Liver (tissue), 3 donors: ENCODE measurements at regions not wholly inside any gene's neighbourhood (a gene's known extent, or its start where the extent isn't known, plus 50 kb on each side); places are given as distances from the start of the nearest gene placed in this dataset.

Experiments used
- EGR1 ChIP-seq, 2 donors: IDR thresholded peaks; 2 replicates each; pipeline ENCODE4 v1.6.1; 2016 to 2018; ENCODE audit warnings: antibody characterized with exemption in 2 of 2, low read depth in 2 of 2
- FOXA1 ChIP-seq: IDR thresholded peaks from 2 replicates; pipeline ENCODE4 v1.6.1; 2016; ENCODE audit warnings: antibody characterized with exemption
- FOXA2 ChIP-seq: IDR thresholded peaks from 2 replicates; pipeline ENCODE4 v1.6.1; 2016; ENCODE audit warnings: antibody characterized with exemption
- GABPA ChIP-seq, 2 donors: IDR thresholded peaks in 1 of 2; conservative IDR thresholded peaks in 1 of 2; 2 replicates each; pipeline ENCODE4 v1.6.1; 2016; ENCODE audit warnings: antibody characterized with exemption in 2 of 2, mild to moderate bottlenecking in 1 of 2, moderate library complexity in 1 of 2
- JUND ChIP-seq, 2 donors: IDR thresholded peaks; 2 replicates each; pipeline ENCODE4 v1.6.1; 2016; ENCODE audit warnings: antibody characterized with exemption in 2 of 2
- SP1 ChIP-seq: IDR thresholded peaks from 2 replicates; pipeline ENCODE4 v1.6.1; 2018; ENCODE audit warnings: antibody characterized with exemption, mild to moderate bottlenecking
- TAF1 ChIP-seq: conservative IDR thresholded peaks from 2 replicates; pipeline ENCODE4 v1.6.1; 2016; ENCODE audit warnings: antibody characterized with exemption, mild to moderate bottlenecking
- YY1 ChIP-seq: IDR thresholded peaks from 2 replicates; pipeline ENCODE4 v1.6.1; 2016; ENCODE audit warnings: antibody characterized with exemption, mild to moderate bottlenecking
- TF ChIP-seq, protein P1 (sequence below): fragments of 150-350 bp; IDR thresholded peaks from 2 replicates; pipeline ENCODE4 v1.5.1; 2017; ENCODE audit warnings: improper control_type of control experiment, low read depth, low read length; ENCODE audit not compliant: missing input control
- TF ChIP-seq, protein P2 (sequence below): IDR thresholded peaks from 2 replicates; pipeline ENCODE4 v1.6.1; 2016; ENCODE audit warnings: antibody characterized with exemption
- TF ChIP-seq, protein P3 (sequence below): IDR thresholded peaks from 2 replicates; pipeline ENCODE4 v1.6.1; 2016; ENCODE audit warnings: antibody characterized with exemption, mild to moderate bottlenecking
- TF ChIP-seq, protein P4 (sequence below): IDR thresholded peaks from 2 replicates; pipeline ENCODE4 v1.6.1; 2016; ENCODE audit warnings: antibody characterized with exemption
- TF ChIP-seq, protein P5 (sequence below): IDR thresholded peaks from 2 replicates; pipeline ENCODE4 v1.6.1; 2016; ENCODE audit warnings: antibody characterized with exemption
- donor health status: healthy.
- donor health status: healthy.

DNA sequence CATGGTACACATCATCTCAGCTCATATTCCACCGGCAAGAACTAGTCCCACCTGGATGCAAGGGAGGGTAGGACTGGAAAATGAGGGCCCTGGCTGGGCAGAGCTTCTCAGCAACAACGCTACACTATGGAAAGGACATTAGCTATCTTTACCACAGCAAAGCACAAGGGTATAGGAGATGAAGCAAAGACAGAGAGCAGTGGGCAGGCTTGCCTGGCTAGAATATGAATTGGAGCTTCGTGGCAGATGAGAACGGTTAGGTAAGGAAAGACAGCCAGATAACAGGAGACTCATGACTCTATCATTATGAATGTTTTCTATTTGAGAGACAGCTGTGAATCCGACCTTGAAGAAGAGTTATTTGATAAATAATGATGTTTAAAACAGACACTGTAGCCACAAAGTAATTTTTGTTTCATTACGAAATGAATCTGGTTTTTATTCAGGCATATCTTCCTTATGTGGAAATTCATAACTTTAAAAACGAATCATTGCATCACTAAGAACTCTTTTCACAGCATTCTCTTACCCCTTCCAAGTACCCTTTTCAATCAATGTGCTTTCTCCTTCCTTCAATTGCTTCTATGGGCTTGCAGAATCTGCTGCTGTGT, 59.1 kb upstream of the PCED1B start:
- TF ChIP-seq, protein P1, sequence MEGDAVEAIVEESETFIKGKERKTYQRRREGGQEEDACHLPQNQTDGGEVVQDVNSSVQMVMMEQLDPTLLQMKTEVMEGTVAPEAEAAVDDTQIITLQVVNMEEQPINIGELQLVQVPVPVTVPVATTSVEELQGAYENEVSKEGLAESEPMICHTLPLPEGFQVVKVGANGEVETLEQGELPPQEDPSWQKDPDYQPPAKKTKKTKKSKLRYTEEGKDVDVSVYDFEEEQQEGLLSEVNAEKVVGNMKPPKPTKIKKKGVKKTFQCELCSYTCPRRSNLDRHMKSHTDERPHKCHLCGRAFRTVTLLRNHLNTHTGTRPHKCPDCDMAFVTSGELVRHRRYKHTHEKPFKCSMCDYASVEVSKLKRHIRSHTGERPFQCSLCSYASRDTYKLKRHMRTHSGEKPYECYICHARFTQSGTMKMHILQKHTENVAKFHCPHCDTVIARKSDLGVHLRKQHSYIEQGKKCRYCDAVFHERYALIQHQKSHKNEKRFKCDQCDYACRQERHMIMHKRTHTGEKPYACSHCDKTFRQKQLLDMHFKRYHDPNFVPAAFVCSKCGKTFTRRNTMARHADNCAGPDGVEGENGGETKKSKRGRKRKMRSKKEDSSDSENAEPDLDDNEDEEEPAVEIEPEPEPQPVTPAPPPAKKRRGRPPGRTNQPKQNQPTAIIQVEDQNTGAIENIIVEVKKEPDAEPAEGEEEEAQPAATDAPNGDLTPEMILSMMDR, result no peak
- TF ChIP-seq JUND (IDR thresholded peaks at IDR 0.05), result no peak
- TF ChIP-seq, protein P2, sequence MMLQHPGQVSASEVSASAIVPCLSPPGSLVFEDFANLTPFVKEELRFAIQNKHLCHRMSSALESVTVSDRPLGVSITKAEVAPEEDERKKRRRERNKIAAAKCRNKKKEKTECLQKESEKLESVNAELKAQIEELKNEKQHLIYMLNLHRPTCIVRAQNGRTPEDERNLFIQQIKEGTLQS, result no peak
- no peak for TF ChIP-seq SP1
- TF ChIP-seq, protein P3, sequence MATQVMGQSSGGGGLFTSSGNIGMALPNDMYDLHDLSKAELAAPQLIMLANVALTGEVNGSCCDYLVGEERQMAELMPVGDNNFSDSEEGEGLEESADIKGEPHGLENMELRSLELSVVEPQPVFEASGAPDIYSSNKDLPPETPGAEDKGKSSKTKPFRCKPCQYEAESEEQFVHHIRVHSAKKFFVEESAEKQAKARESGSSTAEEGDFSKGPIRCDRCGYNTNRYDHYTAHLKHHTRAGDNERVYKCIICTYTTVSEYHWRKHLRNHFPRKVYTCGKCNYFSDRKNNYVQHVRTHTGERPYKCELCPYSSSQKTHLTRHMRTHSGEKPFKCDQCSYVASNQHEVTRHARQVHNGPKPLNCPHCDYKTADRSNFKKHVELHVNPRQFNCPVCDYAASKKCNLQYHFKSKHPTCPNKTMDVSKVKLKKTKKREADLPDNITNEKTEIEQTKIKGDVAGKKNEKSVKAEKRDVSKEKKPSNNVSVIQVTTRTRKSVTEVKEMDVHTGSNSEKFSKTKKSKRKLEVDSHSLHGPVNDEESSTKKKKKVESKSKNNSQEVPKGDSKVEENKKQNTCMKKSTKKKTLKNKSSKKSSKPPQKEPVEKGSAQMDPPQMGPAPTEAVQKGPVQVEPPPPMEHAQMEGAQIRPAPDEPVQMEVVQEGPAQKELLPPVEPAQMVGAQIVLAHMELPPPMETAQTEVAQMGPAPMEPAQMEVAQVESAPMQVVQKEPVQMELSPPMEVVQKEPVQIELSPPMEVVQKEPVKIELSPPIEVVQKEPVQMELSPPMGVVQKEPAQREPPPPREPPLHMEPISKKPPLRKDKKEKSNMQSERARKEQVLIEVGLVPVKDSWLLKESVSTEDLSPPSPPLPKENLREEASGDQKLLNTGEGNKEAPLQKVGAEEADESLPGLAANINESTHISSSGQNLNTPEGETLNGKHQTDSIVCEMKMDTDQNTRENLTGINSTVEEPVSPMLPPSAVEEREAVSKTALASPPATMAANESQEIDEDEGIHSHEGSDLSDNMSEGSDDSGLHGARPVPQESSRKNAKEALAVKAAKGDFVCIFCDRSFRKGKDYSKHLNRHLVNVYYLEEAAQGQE, result no peak
- TF ChIP-seq GABPA (IDR thresholded peaks at IDR 0.05 in 1 of 2, conservative IDR thresholded peaks at IDR 0.05 in 1 of 2), result no peak
- TF ChIP-seq FOXA1, result no peak
- TF ChIP-seq, protein P4, sequence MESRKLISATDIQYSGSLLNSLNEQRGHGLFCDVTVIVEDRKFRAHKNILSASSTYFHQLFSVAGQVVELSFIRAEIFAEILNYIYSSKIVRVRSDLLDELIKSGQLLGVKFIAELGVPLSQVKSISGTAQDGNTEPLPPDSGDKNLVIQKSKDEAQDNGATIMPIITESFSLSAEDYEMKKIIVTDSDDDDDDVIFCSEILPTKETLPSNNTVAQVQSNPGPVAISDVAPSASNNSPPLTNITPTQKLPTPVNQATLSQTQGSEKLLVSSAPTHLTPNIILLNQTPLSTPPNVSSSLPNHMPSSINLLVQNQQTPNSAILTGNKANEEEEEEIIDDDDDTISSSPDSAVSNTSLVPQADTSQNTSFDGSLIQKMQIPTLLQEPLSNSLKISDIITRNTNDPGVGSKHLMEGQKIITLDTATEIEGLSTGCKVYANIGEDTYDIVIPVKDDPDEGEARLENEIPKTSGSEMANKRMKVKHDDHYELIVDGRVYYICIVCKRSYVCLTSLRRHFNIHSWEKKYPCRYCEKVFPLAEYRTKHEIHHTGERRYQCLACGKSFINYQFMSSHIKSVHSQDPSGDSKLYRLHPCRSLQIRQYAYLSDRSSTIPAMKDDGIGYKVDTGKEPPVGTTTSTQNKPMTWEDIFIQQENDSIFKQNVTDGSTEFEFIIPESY, result no peak
- TF ChIP-seq YY1, result no peak
- TF ChIP-seq, protein P5, sequence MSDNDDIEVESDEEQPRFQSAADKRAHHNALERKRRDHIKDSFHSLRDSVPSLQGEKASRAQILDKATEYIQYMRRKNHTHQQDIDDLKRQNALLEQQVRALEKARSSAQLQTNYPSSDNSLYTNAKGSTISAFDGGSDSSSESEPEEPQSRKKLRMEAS, result no peak
- TF ChIP-seq FOXA2, result no peak
- no peak for TF ChIP-seq TAF1
- TF ChIP-seq EGR1 (IDR thresholded peaks at IDR 0.05; ENCODE audit: low read depth in 2 of 2), result no peak
